ENCODE measurements at regions not wholly inside any gene's neighbourhood (a gene's known extent, or its start where the extent isn't known, plus 50 kb on each side); places are given as distances from the start of the nearest gene placed in this dataset.

DNA sequence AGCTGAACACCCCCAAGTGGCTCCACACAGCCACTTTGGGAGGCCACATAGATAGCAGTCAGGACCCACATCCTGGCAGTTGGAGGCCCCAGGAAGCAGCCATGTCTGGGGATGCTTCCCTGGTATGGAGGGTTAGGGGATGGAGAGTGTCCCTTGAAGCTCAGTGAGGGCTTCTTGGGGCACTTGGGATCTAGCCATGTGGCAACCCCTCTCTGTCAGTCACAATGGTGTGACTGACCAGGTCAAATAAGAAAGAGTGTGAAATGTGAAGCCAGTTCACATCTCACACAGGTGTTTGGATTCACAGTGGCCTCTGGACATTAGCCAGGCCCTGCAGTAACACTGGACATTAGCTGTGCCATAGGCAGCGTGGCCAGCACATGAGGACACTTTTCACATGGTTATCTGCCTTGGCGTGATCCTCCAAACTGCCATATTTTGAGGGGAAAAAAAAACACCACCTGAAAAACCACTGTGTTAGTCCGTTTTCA lies 53.9 kb upstream of the IL17B start:
- no peak overlapping the region for H3K27ac ChIP-seq (ENCODE audit: insufficient read depth, low read depth, low read length)
- no TSS peak for BruUV-seq (replicated peaks)
- dilution Hi-C loops (cut with MboI; ENCODE audit: extremely low pct_ligation_motif_present, low sequenced_read_pairs) = no loop called here

More for the DNA sequence above, 53.9 kb upstream of the IL17B start:
- intact Hi-C loops (cut with micrococcal nuclease) = loop anchor here (10.0 kb wide), 1 partner anchor 298 kb away; no protein-coding TSS in a partner anchor
- Histone ChIP-seq H3K27me3 (ENCODE audit: control insufficient read depth in 2 of 2, insufficient read depth in 2 of 2, low read length in 2 of 2) (no peaks in the 10 kb centered on the region), H3K36me3 (ENCODE audit: control insufficient read depth in 2 of 2, extremely low read depth in 1 of 2, insufficient read depth in 2 of 2, low read length in 2 of 2) (no peaks in the 10 kb centered on the region), H3K4me1 (ENCODE audit: control insufficient read depth, extremely low read depth, insufficient read depth, low read length) (peaks cover 11% of the 10 kb centered on the region), H4K20me1 (replicated peaks; ENCODE audit: control insufficient read depth, extremely low read depth, insufficient read depth, low read length) (no peaks in the 10 kb centered on the region), H2AFZ (ENCODE audit: low read depth, low read length) (no peak overlapping the region), H3K9ac (replicated peaks; ENCODE audit: extremely low read depth, insufficient read depth, low read length) (no peak overlapping the region), H3K4me3 (replicated peaks in 1 of 3; ENCODE audit: insufficient read depth in 1 of 3, low read depth in 1 of 3, low read length in 3 of 3) (no peak overlapping the region), H3K9me3 (replicated peaks; ENCODE audit: control insufficient read depth, insufficient read depth, low read length) (no peaks in the 10 kb centered on the region), H3K4me2 (ENCODE audit: insufficient read depth, low read length) (no peak overlapping the region), H3K9me1 (replicated peaks; ENCODE audit: control insufficient read depth, extremely low read depth, insufficient read depth, low read length) (no peaks in the 10 kb centered on the region), H3K79me2 (ENCODE audit: control insufficient read depth, insufficient read depth, low read length) (no peaks in the 10 kb centered on the region)
- CTCF ChIA-PET = interaction anchor here (1.1 to 5.8 kb wide), 10 partner anchors 8 to 167 kb away, joined by 3 to 79 read pairs (median 22); partner anchors contain the start of gene CSNK1A1
- FAIRE-seq (no peak), DNase-seq (ENCODE audit: low read depth, low spot score) (no peak)
- TF ChIP-seq MYC (IDR thresholded peaks at IDR 0.05; ENCODE audit: low read depth, low read length) (no peak), GATA2 (IDR thresholded peaks at IDR 0.05; ENCODE audit: insufficient read depth, insufficient read length, low read depth, low read length) (no peak), FOS (IDR thresholded peaks at IDR 0.05; ENCODE audit: borderline replicate concordance, insufficient read depth, low read length) (no peak), JUN (IDR thresholded peaks at IDR 0.05; ENCODE audit: borderline replicate concordance, insufficient read depth, insufficient read length, low read depth) (no peak), POLR2AphosphoS5 (IDR thresholded peaks at IDR 0.05; ENCODE audit: insufficient read depth, low read depth, low read length) (no peak), POLR2A (IDR thresholded peaks at IDR 0.05; ENCODE audit: low read depth, low read length) (no peak), MAX (IDR thresholded peaks at IDR 0.05; ENCODE audit: insufficient read depth, insufficient read length) (no peak), EZH2 (IDR thresholded peaks at IDR 0.05; ENCODE audit: borderline replicate concordance, low read depth, low read length, severe bottlenecking) (no peak)
- TF ChIP-seq, protein P1, sequence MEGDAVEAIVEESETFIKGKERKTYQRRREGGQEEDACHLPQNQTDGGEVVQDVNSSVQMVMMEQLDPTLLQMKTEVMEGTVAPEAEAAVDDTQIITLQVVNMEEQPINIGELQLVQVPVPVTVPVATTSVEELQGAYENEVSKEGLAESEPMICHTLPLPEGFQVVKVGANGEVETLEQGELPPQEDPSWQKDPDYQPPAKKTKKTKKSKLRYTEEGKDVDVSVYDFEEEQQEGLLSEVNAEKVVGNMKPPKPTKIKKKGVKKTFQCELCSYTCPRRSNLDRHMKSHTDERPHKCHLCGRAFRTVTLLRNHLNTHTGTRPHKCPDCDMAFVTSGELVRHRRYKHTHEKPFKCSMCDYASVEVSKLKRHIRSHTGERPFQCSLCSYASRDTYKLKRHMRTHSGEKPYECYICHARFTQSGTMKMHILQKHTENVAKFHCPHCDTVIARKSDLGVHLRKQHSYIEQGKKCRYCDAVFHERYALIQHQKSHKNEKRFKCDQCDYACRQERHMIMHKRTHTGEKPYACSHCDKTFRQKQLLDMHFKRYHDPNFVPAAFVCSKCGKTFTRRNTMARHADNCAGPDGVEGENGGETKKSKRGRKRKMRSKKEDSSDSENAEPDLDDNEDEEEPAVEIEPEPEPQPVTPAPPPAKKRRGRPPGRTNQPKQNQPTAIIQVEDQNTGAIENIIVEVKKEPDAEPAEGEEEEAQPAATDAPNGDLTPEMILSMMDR (IDR thresholded peaks at IDR 0.05; ENCODE audit: extremely low read depth in 1 of 2, insufficient read depth in 1 of 2, low read depth in 1 of 2, low read length in 2 of 2) = no peak
- POLR2A ChIA-PET = no interaction called here

Measured in endothelial cell of umbilical vein (primary cell).